Mesothelial cell of epicardium (in vitro differentiated cells): ENCODE measurements at regions not wholly inside any gene's neighbourhood (a gene's known extent, or its start where the extent isn't known, plus 50 kb on each side); places are given as distances from the start of the nearest gene placed in this dataset.

ENCODE experiments used
- DNase-seq, 2 experiments: peaks; one replicate each; pipeline ENCODE4 v3.0.0; 2021; ENCODE audit warnings: low spot score in 2 of 2; ENCODE audit not compliant: unreplicated experiment in 2 of 2
- H3K27ac Mint-ChIP-seq: 2 replicates; pipeline ENCODE4 v1.8.0; 2021; ENCODE audit warnings: mixed read lengths
- H3K27me3 Mint-ChIP-seq: 2 replicates; pipeline ENCODE4 v1.8.0; 2021; ENCODE audit warnings: low read depth, mixed read lengths
- H3K36me3 Mint-ChIP-seq: 2 replicates; pipeline ENCODE4 v1.8.0; 2021; ENCODE audit warnings: mixed read lengths
- H3K4me1 Mint-ChIP-seq: 2 replicates; pipeline ENCODE4 v1.8.0; 2021; ENCODE audit warnings: mixed read lengths
- H3K4me3 Mint-ChIP-seq: 2 replicates; pipeline ENCODE4 v1.8.0; 2021; ENCODE audit warnings: mild to moderate bottlenecking, moderate library complexity, mixed read lengths
- H3K9me3 Mint-ChIP-seq: 2 replicates; pipeline ENCODE4 v1.8.0; 2021; ENCODE audit warnings: mixed read lengths
- CTCF ChIP-seq: fragments of 200-600 bp; sonication (generic); IDR thresholded peaks from one replicate; pipeline ENCODE4 v1.5.0; 2021; ENCODE audit warnings: antibody characterized with exemption; ENCODE audit not compliant: unreplicated experiment

- Mint-ChIP-seq H3K27me3 (no peaks in the 10 kb centered on the region), H3K9me3 (no peaks in the 10 kb centered on the region), H3K27ac (no peak overlapping the region), H3K4me1 (no peaks in the 10 kb centered on the region), H3K4me3 (no peak overlapping the region), H3K36me3 (no peaks in the 10 kb centered on the region)
- no peak for TF ChIP-seq CTCF
- DNase-seq = no peak
Measured at GRCh38 chr5:106749826-106750225, 920.9 kb downstream of the EFNA5 start.

GRCh38 chr5:106739127-106739526, 931.6 kb downstream of the EFNA5 start:
- H3K36me3 Mint-ChIP-seq = peaks cover 16% of the 10 kb centered on the region
- peaks cover 13% of the 10 kb centered on the region for H3K4me1 Mint-ChIP-seq

GRCh38 chr5:106737111-106737510, 933.6 kb downstream of the EFNA5 start:
- Mint-ChIP-seq H3K36me3 (peaks cover 31% of the 10 kb centered on the region), H3K27ac (peak overlapping the region; percentile 11), H3K4me3 (no peak overlapping the region), H3K4me1 (peaks cover 13% of the 10 kb centered on the region), H3K9me3 (peaks cover 37% of the 10 kb centered on the region), H3K27me3 (no peaks in the 10 kb centered on the region)
- TF ChIP-seq CTCF = no peak
- no peak for DNase-seq

More at GRCh38 chr5:106739127-106739526, 931.6 kb downstream of the EFNA5 start:
- Mint-ChIP-seq H3K27ac (no peak overlapping the region), H3K4me3 (no peak overlapping the region), H3K9me3 (peaks cover 29% of the 10 kb centered on the region), H3K27me3 (no peaks in the 10 kb centered on the region)
- DNase-seq = no peak
- no peak for TF ChIP-seq CTCF

- peaks cover 33% of the 10 kb centered on the region for H3K36me3 Mint-ChIP-seq
- H3K27ac Mint-ChIP-seq = no peak overlapping the region
- no peak for DNase-seq
- H3K27me3 Mint-ChIP-seq = no peaks in the 10 kb centered on the region
- peaks cover 55% of the 10 kb centered on the region for H3K9me3 Mint-ChIP-seq
- no peak for TF ChIP-seq CTCF
- no peak overlapping the region for H3K4me3 Mint-ChIP-seq
- peaks cover 13% of the 10 kb centered on the region for H3K4me1 Mint-ChIP-seq
Measured at GRCh38 chr5:106732624-106733023, 938.1 kb downstream of the EFNA5 start.

GRCh38 chr5:106730912-106731311, 939.8 kb downstream of the EFNA5 start:
- DNase-seq = no peak
- Mint-ChIP-seq H3K4me3 (no peak overlapping the region), H3K36me3 (peaks cover 33% of the 10 kb centered on the region), H3K9me3 (peaks cover 55% of the 10 kb centered on the region), H3K27me3 (no peaks in the 10 kb centered on the region), H3K4me1 (no peaks in the 10 kb centered on the region), H3K27ac (no peak overlapping the region)
- no peak for TF ChIP-seq CTCF

- H3K9me3 Mint-ChIP-seq = peaks cover 52% of the 10 kb centered on the region
- peaks cover 31% of the 10 kb centered on the region for H3K36me3 Mint-ChIP-seq
- no peak overlapping the region for H3K4me3 Mint-ChIP-seq
- H3K4me1 Mint-ChIP-seq = no peaks in the 10 kb centered on the region
- DNase-seq = no peak
- no peak overlapping the region for H3K27ac Mint-ChIP-seq
- TF ChIP-seq CTCF = no peak
- no peaks in the 10 kb centered on the region for H3K27me3 Mint-ChIP-seq
Measured at GRCh38 chr5:106730506-106730905, 940.2 kb downstream of the EFNA5 start.
